PC-9 (cell line): ENCODE measurements at regions not wholly inside any gene's neighbourhood (a gene's known extent, or its start where the extent isn't known, plus 50 kb on each side); places are given as distances from the start of the nearest gene placed in this dataset.

ENCODE experiments used
- BruUV-seq: library from RNA; stranded (reverse); fragments of 400-500 nt; replicated peaks from 2 replicates; lab custom pipeline; 2021; lab: Mats Ljungman, UMichigan
- CTCF ChIA-PET: fragments of 300-600 bp; sonication (Branson Sonifier 250); formaldehyde crosslinking; loops from one replicate; lab custom pipeline; 2022; ENCODE audit warnings: antibody characterized with exemption; lab: Charles Lee
- POLR2A ChIA-PET: fragments of 300-600 bp; sonication (Branson Sonifier 250); formaldehyde crosslinking; loops from one replicate; lab custom pipeline; 2022; ENCODE audit warnings: antibody characterized with exemption; ENCODE audit not compliant: unreplicated experiment; lab: Charles Lee
- DNase-seq, 2 experiments: peaks; one replicate each; pipeline versions ENCODE4 v3.0.0 to v3.0.0-alpha.2; 2015 to 2022; ENCODE audit warnings: mixed read lengths in 1 of 2
- H2AFZ ChIP-seq: fragments of 200-600 bp; sonication (generic); 2 replicates; pipeline ENCODE4 v1.8.1; 2017; ENCODE audit warnings: antibody characterized with exemption
- H3F3A ChIP-seq: fragments of 200-600 bp; sonication (generic); 2 replicates; pipeline ENCODE4 v1.8.1; 2017; ENCODE audit warnings: antibody characterized with exemption, mild to moderate bottlenecking, low read depth; ENCODE audit not compliant: insufficient read depth
- H3K27ac ChIP-seq: fragments of 200-600 bp; sonication (generic); 2 replicates; pipeline ENCODE4 v1.6.1; 2016; ENCODE audit warnings: mixed run types
- H3K27me3 ChIP-seq: fragments of 200-600 bp; sonication (generic); 2 replicates; pipeline ENCODE4 v1.6.1; 2016; ENCODE audit warnings: low read depth, mixed run types; ENCODE audit not compliant: insufficient read depth
- H3K36me3 ChIP-seq: fragments of 200-600 bp; sonication (generic); 2 replicates; pipeline ENCODE4 v1.6.1; 2016; ENCODE audit warnings: low read depth, mixed run types
- H3K4me1 ChIP-seq: fragments of 200-600 bp; sonication (generic); replicated peaks from 2 replicates; pipeline ENCODE4 v1.6.1; 2016; ENCODE audit warnings: mixed run types; ENCODE audit not compliant: insufficient read depth
- H3K4me2 ChIP-seq: fragments of 200-600 bp; sonication (generic); 2 replicates; pipeline ENCODE4 v1.6.1; 2017; ENCODE audit warnings: mixed run types
- H3K4me3 ChIP-seq: fragments of 200-600 bp; sonication (generic); 2 replicates; pipeline ENCODE4 v1.6.1; 2016; ENCODE audit warnings: mixed run types
- H3K79me2 ChIP-seq: fragments of 200-600 bp; sonication (generic); 2 replicates; pipeline ENCODE4 v1.6.1; 2017; ENCODE audit warnings: low read depth, mixed run types
- H3K9me2 ChIP-seq: fragments of 200-600 bp; sonication (generic); 2 replicates; pipeline ENCODE4 v1.8.1; 2017; ENCODE audit warnings: mild to moderate bottlenecking; ENCODE audit not compliant: insufficient read depth
- H3K9me3 ChIP-seq: fragments of 200-600 bp; sonication (generic); 2 replicates; pipeline ENCODE4 v1.8.1; 2016; ENCODE audit warnings: low read depth; ENCODE audit not compliant: insufficient read depth
- H4K20me1 ChIP-seq: fragments of 200-600 bp; sonication (generic); 2 replicates; pipeline ENCODE4 v1.8.1; 2017; ENCODE audit not compliant: insufficient read depth
- CTCF ChIP-seq: fragments of 200-600 bp; sonication (generic); conservative IDR thresholded peaks from 2 replicates; pipeline ENCODE4 v1.6.1; 2017; ENCODE audit warnings: mixed run types, antibody characterized with exemption, mild to moderate bottlenecking, moderate library complexity
- EZH2 ChIP-seq: fragments of 200-600 bp; sonication (generic); IDR thresholded peaks from 2 replicates; pipeline ENCODE4 v1.8.0; 2017; ENCODE audit warnings: antibody characterized with exemption, low read depth
- intact Hi-C: fragments of 100-400 bp; cut with micrococcal nuclease; formaldehyde crosslinking; loops from one replicate; pipeline ENCODE4 v1.10.0; 2022; ENCODE audit not compliant: unreplicated experiment

GRCh38 chr20:58577139-58577806 lies 62.1 kb upstream of the APCDD1L start:
- H3K27me3 ChIP-seq = no peaks in the 10 kb centered on the region
- POLR2A ChIA-PET = no interaction called here
- DNase-seq = no peak
- no TSS peak for BruUV-seq
- H2AFZ ChIP-seq = no peak overlapping the region
- TF ChIP-seq CTCF (no peak), EZH2 (no peak)
- no peak overlapping the region for H3K4me2 ChIP-seq
- no peaks in the 10 kb centered on the region; the same call in 1 of the 2 replicates for H3K9me2 ChIP-seq
- no peaks in the 10 kb centered on the region for H3F3A ChIP-seq
- no peaks in the 10 kb centered on the region for H3K36me3 ChIP-seq
- H3K79me2 ChIP-seq = no peaks in the 10 kb centered on the region
- H3K9me3 ChIP-seq = no peaks in the 10 kb centered on the region
- no peaks in the 10 kb centered on the region for H3K4me1 ChIP-seq
- intact Hi-C loops = no loop called here
- no peak overlapping the region for H3K4me3 ChIP-seq
- no peaks in the 10 kb centered on the region for H4K20me1 ChIP-seq
- CTCF ChIA-PET = interaction anchor here (0.6 kb wide), 1 partner anchor 1803 kb away, joined by 3 read pairs; no protein-coding TSS in a partner anchor
- H3K27ac ChIP-seq = no peak overlapping the region

GRCh38 chr20:58576603-58576970 lies 61.4 kb upstream of the APCDD1L start:
- TF ChIP-seq CTCF (no peak), EZH2 (no peak)
- BruUV-seq = no TSS peak

DNA sequence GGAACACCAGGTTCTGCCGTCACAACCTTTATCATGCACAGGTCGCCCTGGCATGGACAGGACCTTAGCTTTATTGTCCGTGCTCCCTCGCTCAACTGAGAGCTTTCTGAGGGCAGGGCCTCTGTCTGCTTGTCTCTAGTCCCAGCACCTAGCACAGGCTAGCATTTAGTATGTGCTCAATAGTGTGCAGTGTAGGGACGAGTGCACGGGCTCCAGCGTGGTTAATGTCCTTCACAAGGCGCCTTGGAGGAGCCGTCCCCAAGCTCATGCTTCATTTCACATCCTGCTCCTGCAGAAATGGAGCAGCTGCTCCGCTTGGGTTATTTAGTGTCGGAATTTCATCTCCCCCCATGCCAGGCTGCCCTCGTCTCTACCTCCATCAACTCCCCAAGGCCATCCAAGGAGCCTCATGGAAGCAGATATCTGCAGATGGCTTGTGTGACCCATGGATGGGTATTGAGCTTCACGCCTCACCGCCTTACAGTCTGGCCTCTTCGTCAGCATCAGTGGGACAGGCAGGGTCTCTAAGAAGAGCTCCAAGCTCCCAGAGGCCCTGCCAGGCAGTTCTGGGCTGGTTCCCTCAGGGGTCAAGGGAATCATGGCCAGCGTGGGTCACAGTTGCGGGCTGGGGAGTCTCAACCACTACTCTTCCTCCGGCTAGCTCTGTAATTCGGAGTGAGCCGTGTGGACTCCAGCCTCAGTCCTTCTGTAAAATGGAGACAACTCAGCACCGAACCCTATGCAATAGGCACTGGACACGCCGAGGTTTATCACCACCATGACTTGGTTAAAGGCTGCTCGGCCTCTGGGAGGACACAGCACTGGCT lies 60.8 kb upstream of the APCDD1L start:
- intact Hi-C loops = no loop called here
- ChIA-PET CTCF (no interaction called here), POLR2A (no interaction called here)

More at GRCh38 chr20:58576603-58576970, 61.4 kb upstream of the APCDD1L start:
- Histone ChIP-seq H3K79me2 (no peaks in the 10 kb centered on the region), H3K9me2 (no peaks in the 10 kb centered on the region; the same call in 1 of the 2 replicates), H3K4me3 (no peak overlapping the region), H3K36me3 (no peaks in the 10 kb centered on the region), H3K9me3 (no peaks in the 10 kb centered on the region), H4K20me1 (no peaks in the 10 kb centered on the region), H3K4me2 (no peak overlapping the region), H3F3A (no peaks in the 10 kb centered on the region), H3K27me3 (no peaks in the 10 kb centered on the region), H3K4me1 (no peaks in the 10 kb centered on the region), H3K27ac (no peak overlapping the region), H2AFZ (no peak overlapping the region)
- DNase-seq = no peak
- POLR2A ChIA-PET = no interaction called here
- CTCF ChIA-PET = no interaction called here
- intact Hi-C loops = no loop called here

More for the DNA sequence above, 60.8 kb upstream of the APCDD1L start:
- Histone ChIP-seq H3K9me3 (no peaks in the 10 kb centered on the region), H3K4me1 (no peaks in the 10 kb centered on the region), H4K20me1 (no peaks in the 10 kb centered on the region), H3K4me3 (no peak overlapping the region), H3K79me2 (no peaks in the 10 kb centered on the region), H3K9me2 (no peaks in the 10 kb centered on the region; the same call in 1 of the 2 replicates), H3K36me3 (no peaks in the 10 kb centered on the region), H3K27ac (no peak overlapping the region), H2AFZ (no peak overlapping the region), H3K27me3 (no peaks in the 10 kb centered on the region), H3F3A (peaks cover 4% of the 10 kb centered on the region; the same call in 1 of the 2 replicates), H3K4me2 (no peak overlapping the region)
- DNase-seq = no peak
- BruUV-seq = no TSS peak
- TF ChIP-seq CTCF (no peak), EZH2 (no peak)
